HuH-7 (cell line): ENCODE measurements at regions not wholly inside any gene's neighbourhood (a gene's known extent, or its start where the extent isn't known, plus 50 kb on each side); places are given as distances from the start of the nearest gene placed in this dataset.
"Not testable (repeated sequence)": the region's sequence is repeated elsewhere in the genome, so short reads cannot be mapped to it uniquely, and the experiment has no call there.

ENCODE experiments used
- DNase-seq: peaks from one replicate; pipeline ENCODE4 v3.0.0; 2011; ENCODE audit warnings: low spot score

GRCh38 chr1:105137543-105138457 lies 1388.1 kb downstream of the AMY1C start:
- no peak for DNase-seq

DNA sequence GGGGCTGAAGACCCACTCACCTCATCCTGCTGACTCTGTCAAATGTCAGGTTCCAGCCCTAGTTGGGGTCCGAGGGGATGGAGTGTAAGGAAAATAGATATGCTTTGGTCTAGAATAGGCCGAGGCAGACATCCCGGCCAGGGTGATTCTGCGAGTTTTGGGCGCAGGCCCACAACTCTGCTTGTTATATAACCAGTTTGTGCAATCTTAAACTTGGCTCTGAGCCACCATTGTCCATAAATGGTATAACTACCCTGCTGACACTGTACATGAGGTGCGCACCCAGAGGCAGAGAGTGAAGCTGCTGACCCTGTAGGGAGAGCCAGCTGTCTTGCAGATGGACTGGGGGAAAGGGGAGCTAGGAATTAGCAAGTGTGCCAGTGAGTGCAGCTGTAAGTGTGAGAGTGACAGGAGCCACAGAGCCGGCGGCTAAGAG lies 1388.8 kb downstream of the AMY1C start:
- DNase-seq, result no peak

GRCh38 chr1:105172788-105173187 lies 1423.1 kb downstream of the AMY1C start:
- DNase-seq, result no peak

DNA sequence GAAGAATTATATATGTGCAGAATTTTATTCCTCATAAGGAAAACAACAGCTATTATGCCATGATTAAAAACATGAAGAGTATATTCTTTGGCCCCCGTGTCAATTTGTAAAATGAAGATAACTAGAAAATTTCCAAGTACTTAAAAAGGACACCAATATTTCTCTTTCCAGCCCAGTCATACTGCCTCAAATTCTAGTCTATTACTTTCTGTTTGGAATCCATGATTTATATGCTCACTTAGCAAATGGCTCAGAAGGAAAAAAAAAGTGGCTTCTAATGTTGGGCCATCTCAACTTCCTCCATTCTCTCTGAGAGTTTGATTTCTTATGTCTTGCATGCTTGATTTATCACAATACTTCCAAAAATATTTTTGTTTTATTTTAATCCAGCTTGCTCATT lies 1431.1 kb downstream of the AMY1C start:
- DNase-seq, result no peak

DNA sequence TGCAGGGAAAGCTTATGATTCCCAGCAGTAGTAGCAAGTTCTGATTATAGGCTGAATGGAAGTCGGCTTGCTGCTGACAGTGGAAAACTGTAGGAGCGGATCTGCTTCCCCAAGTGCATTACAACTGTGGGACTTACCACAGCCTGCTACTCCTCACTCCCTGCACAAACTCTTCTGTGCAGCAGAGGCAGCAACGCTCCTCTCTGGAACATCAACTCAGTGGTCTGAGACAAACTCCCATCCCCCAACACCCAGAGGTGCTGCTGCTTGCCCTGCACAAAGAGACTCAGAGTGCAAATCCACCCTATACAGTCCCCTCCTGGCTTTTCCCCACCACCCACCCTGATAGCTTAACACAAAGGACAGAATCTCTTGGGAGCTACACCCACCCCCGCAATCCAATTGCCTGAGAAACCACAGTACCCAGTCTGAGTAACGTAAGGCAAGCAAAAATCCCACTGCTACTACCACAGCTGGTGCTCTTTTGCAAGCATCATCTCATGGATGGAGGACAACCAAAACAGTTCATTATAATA lies 1455.2 kb downstream of the AMY1C start:
- peak; percentile 1 for DNase-seq

GRCh38 chr1:105208581-105208980 lies 1458.9 kb downstream of the AMY1C start:
- DNase-seq, result no peak

GRCh38 chr1:105210747-105211146 lies 1461.0 kb downstream of the AMY1C start:
- DNase-seq, result no peak

DNA sequence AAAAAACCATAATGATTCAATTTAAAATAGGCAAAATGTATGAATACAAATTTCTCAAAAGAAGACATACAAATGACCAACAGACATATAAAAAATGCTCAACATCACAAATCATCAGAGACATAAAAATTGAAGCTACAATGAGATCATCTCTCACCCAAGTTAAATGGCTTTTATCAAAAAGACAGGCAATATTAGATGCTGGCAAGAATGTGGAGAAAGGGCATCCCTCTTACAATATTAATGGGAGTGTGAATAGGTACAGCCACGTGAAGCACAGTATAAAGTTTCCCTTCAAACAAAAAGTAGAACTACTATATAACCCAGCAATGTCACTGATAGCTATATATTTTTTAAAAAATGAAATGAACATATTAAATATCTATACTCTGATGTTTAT lies 1481.7 kb downstream of the AMY1C start:
- no peak for DNase-seq

- no peak for DNase-seq
Observed at GRCh38 chr1:105243411-105243810, 1493.7 kb downstream of the AMY1C start.

DNA sequence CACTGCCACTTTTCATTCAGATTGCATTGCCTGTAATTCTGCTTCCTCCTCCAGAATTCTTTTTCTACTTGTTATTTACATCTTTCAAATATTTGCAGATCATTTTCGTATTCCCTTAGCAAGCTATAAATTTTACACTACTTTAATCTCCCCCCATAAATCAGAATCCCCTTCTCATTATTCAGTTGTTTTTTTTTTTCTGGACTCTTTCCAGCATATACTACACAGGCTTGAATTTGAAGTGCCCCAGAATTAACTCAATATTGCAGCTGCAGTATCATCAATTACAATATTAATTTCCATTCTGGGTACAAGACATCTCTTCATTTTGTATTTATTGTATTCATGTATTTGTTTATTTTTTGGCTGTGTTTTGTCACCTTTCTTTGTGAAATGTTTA lies 1494.3 kb downstream of the AMY1C start:
- DNase-seq, result no peak

DNA sequence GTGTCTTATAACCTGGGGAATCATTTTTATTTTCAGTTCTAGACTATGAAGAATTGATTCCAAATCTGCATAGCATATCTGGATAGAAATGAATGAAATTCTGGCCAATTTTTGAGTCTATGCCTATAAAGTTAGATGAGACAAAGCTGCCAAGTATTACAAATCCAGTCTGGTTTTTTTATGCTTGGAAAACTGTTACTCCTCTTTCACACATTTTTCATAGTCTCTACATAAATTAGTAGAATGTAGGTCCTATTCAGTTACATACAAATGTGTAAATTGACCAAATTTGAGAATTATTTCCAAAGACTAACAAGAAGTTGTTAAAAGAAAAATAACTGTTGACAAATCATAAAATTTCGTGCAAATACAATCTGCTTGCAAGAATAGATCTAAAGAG lies 1505.2 kb downstream of the AMY1C start:
- DNase-seq, result no peak

- no peak for DNase-seq
Observed at GRCh38 chr1:105260001-105260400, 1510.3 kb downstream of the AMY1C start.

- DNase-seq, result no peak
Observed at GRCh38 chr1:105270966-105271365, 1521.3 kb downstream of the AMY1C start.

GRCh38 chr1:105272376-105272775 lies 1522.7 kb downstream of the AMY1C start:
- DNase-seq, result not testable (repeated sequence)

GRCh38 chr1:105294838-105295237 lies 1545.1 kb downstream of the AMY1C start:
- no peak for DNase-seq

GRCh38 chr1:105310063-105310462 lies 1560.4 kb downstream of the AMY1C start:
- DNase-seq, result no peak

- DNase-seq, result no peak
Observed at GRCh38 chr1:105317976-105318375, 1568.3 kb downstream of the AMY1C start.

DNA sequence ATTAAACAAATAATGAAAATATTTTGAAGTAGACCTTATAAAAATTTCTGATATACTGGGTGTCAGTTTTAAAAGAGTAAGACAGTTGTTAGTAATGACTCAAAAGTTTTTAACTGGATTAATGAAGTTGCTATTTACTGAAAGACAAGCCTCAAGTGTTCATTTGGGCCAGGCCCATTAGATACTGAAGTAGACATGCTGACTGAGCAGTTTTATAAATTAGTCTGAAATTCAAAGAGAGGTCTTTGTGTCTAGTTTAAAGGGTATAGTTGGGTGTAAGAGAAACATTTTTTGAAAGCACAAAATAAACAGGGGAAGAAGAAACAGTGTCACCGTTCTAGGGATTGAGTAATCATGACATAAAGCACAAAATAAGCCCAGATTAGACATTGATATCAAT lies 1577.2 kb downstream of the AMY1C start:
- no peak for DNase-seq

- no peak for DNase-seq
Observed at GRCh38 chr1:105337420-105337819, 1587.7 kb downstream of the AMY1C start.

DNA sequence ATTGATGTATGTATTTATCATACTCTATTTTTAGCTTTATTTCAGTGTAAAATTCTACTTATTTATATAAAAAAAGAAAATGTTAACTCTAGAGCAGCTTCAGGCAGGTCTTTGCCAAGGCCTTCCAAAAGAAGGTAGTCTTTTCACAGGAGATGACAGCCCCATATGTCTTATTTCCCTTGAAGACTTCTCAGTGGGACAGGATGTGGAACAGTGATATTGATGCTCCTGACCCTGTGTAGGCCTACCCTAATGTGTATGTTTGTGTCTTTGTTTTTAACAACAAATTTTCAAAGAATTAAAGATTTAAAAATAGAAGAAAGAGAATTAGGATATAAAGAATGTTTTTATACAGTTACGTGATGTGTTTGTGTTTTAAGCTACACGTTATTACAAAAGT lies 1593.6 kb downstream of the AMY1C start:
- DNase-seq, result no peak

GRCh38 chr1:105359457-105359856 lies 1609.8 kb downstream of the AMY1C start:
- DNase-seq, result no peak

DNA sequence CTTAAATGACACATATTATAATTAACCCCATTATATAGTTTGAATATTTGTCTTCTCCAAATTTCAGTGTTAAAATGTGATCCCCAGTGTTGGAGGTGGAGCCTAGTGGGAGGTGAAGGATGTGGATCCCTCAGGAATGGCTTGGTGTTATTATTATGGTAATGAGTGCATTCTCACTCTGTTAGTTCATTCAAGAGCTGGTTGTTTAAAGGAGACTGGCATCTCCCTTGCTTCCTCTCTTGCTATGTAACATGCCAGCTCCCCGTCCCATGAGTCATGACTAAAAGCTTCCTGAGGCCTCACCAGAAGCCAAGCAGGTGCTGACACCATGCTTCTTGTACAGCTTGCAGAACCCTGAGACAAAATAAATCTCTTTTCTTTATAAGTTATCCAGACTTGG lies 1612.7 kb downstream of the AMY1C start:
- DNase-seq, result no peak

DNA sequence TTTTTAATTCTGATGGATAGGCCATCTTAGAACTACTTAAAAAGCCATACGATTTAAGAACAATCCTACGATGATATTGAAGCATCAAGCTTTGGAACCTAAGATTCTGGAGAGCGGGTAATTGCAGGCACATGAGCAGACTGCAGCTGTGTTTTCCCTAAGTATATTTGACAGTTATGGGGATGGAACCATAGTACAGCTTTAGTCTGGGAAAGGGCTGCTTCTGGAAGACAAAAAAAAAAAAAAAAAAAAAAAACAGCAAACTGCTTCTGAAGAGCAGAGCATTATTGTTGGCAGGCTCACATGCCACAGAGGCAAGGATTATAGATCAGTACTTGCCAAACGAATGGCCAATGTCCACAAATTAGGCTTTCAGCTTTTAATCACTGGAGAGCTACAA lies 1618.7 kb downstream of the AMY1C start:
- DNase-seq, result no peak

- DNase-seq, result no peak
Observed at GRCh38 chr1:105373681-105374080, 1624.0 kb downstream of the AMY1C start.
